ENCODE measurements at regions not wholly inside any gene's neighbourhood (a gene's known extent, or its start where the extent isn't known, plus 50 kb on each side); places are given as distances from the start of the nearest gene placed in this dataset.

DNA sequence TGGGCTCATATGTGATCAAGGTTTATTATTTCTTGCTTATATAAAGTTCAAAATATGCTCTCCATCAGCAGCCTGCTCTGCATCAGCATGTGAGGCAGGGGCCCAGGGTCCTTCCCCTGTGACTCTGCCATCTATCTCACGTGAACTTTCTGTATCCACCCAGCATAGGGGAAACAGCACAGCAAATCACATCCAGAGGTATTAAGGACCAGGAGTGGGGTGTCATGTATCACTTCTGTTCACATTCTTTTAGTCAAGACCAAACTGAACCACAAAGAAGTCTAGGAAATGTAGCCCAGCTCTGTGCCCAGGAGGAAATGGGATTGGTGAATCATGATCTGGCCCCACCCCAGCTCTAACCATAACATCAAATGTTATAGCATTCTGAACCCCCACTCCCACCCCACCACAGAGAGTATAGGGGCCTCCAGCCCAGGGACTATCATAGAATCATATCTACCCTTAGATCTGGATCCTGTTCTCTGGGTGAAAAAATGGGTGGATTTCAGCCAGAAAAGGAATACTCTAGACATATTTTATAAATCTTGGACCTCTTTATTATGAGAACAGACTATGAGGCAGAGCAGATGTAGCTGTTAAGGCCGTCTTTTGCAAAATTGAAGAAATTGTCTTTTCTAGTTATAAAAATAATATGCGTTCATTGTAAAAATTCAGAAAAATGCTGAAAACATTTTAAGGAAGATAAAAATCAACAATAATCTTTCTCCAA is 473.7 kb downstream of the ARHGEF28 start:
- DNase-seq (ENCODE audit: low spot score): no peak

DNA sequence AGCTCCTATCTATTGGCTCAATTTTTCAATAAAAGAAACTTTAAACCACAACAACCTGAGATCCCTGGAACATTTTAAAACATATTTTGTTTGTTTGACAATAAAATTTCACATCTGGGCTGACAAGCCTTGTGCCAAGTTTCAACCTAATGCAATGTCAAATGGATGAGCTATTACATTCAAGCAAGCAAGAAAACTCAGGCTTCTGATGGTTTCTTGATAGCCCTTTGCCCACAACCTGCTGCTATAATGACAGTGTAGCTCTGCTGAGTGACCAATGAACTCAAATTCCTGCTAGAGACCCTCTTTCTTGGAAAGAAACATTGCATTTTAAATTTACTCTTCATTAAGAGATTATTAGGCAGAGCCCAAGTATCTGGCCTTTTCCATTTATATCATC is 472.9 kb downstream of the ARHGEF28 start:
- DNase-seq (ENCODE audit: low spot score): no peak

DNA sequence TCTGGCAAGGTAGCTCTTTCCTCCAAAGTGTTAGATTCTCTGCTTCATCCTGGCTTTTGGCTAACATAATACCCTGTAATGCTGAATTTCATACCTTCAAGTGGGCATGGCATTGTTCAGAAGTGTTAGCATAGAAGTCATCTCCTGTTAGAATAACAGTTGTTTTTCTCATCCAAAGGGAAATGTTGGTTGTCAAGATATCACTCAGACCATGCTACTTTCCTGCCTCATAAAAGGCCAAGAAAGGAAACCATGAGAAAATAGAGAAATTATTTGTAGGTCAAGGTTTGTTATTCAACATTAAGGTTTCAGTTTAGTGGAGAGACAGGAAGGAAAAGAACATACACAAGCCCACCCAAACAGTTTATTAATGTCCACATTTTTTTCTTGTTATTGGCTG is 472.5 kb downstream of the ARHGEF28 start:
- DNase-seq (ENCODE audit: low spot score): no peak

DNA sequence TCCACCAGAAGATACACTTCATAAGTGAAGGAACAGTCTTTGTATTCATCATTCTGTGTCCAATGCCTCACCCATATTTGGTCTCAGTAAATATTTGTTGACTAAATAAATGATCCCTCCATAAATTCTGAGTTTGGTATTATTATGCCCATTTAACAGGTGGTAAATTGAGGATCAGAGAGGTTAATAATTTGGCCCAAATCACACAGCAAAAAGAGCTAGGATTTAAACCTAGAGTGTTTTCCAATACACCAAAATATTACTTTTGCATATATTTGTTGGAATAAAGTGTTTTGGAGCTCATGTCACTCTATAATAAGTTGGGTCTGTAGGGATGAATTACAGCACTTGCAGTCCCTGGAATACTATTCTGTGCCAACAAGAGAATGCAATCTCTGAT is 470.3 kb downstream of the ARHGEF28 start:
- DNase-seq (ENCODE audit: low spot score): no peak

DNA sequence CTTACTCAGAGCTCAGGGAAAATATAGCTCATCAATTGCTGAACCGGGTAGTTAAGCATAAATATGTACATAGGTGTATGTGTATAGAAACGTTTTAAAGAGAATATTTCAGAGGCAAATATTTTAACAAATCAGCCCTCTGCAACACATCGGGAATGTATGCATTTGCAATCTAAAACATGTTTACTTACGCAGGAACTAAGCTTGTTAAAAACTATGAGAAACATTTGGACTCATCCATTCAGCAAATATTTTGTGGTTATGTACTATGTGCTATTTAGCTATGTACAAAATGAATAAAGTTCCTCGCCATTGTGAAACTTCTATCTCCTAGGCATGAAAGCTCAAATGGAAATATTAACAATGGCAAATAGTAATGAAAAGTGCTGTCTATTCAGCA is 469.9 kb downstream of the ARHGEF28 start:
- DNase-seq (ENCODE audit: low spot score): no peak

DNA sequence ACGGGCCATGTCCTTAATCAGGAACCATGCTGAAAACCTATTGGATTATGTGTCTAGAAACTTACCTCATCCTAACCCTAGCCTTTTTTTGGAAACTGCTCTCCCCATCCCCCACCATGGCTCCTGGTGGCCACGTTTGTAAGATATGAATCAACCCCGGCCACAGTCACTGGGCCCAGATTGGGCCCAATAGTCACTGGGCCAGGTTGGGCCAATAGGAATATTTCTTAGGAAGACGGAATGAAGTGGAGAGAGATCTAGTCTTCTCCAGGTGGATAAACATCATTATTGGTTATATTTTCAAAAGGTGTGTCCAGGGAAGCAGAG is 468.7 kb downstream of the ARHGEF28 start:
- DNase-seq (ENCODE audit: low spot score): no peak

DNA sequence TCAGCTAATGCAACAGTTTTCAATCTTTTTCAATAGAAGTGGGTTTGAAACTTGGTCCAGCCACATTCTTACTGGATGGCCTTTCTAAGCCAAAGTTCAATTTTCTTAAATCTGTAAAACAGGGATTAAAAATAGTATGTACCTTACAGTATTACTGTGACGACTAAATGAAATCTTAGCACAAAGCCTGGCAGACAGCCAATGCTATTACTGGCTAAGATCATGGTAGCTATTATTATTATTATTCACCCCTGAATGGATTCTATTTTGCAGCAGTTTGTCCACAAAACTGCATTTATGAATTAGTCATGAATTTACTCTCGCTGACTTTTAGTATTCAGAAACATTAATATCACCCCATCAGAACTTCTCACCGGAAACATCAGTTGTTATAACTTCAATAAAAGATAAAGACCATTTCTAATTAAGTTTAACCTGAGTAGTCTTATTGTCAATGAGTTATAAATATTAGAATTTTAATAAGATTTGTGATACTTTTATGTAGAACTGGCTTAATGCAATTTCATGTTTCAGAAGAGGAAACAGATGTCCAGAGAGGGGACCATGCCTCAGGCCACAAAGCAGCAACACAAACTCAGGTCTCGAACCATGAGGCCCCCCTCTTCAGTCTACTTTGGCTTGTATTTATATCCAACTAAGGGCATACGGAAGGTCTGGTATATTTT is 468.2 kb downstream of the ARHGEF28 start:
- no peak for DNase-seq (ENCODE audit: low spot score)

DNA sequence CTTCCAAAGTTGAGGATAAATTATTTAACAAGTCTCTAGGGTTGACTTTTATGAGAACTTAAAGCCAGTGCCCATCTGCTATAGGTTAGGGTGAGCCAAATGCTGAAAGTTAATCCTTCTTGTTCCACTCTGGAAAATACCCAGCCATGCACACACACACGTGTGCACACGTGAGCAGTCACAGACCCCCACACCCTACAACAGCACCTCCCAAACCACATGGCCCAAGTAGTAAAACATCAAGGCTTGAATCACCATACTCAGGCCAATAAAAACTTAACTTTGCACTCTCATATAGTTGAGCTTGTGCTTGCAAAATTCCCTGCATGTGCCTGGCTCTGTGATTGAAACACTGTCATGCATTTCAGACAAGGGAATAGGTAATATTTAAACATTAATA is 467.6 kb downstream of the ARHGEF28 start:
- DNase-seq (ENCODE audit: low spot score): peak; percentile 56

DNA sequence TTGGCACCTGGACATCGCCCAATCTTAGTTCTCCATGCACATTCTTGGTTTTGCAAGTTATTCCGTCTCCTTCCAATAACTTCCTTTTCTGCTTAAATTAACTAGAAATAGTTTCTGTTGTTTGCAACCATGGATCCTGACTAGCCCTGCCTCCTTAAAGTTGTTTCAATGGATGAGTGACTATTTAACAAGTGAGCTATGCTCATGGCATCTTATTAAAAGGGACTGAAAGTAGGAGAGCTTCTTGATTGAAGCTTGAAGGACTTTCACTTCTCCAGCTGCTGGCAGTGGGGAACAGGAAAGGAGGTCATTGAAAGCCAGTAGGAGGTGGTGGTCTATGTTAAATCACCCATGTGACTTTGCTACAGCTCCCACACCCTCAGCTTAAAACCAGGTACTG is 466.8 kb downstream of the ARHGEF28 start:
- no peak for DNase-seq (ENCODE audit: low spot score)

DNA sequence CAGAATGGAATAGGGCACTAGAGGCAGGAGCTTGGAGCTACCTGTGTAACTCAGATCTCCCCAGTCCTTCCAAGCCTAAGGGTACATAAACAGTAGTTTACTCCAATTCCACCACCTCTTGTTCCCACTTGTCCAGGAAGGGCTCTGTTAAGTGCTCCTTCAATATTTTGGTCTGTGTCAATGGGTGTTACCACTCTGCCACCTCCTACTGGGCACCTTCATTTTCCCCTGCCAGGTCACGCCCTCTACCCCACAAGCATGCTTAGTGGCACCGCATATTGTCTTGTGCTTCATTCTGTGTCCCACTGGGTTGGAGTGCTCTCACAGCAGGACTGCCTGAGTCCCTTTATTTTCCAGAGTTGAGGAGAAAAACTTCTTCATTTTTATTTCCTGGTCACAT is 459.8 kb downstream of the ARHGEF28 start:
- DNase-seq (ENCODE audit: low spot score): no peak

DNA sequence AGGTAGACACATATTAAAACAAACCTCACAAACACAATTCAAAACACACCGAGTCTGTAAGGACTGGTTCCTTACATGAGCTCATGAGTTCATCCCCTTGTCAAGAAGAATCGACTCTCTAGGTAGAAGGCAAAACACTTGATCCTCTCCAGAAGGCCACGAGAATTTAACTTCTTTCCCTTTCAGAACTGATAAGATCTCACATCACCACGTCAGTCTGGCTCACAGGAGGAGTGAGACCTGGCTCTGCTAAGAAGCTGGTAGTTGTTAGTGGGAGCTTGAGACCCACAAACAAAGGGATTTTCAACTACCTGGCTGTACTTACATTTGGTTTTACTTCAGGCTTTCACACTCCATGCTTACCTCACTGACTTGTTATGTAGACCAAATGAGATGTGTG is 459.2 kb downstream of the ARHGEF28 start:
- peak; percentile 88 for DNase-seq (ENCODE audit: low spot score)

DNA sequence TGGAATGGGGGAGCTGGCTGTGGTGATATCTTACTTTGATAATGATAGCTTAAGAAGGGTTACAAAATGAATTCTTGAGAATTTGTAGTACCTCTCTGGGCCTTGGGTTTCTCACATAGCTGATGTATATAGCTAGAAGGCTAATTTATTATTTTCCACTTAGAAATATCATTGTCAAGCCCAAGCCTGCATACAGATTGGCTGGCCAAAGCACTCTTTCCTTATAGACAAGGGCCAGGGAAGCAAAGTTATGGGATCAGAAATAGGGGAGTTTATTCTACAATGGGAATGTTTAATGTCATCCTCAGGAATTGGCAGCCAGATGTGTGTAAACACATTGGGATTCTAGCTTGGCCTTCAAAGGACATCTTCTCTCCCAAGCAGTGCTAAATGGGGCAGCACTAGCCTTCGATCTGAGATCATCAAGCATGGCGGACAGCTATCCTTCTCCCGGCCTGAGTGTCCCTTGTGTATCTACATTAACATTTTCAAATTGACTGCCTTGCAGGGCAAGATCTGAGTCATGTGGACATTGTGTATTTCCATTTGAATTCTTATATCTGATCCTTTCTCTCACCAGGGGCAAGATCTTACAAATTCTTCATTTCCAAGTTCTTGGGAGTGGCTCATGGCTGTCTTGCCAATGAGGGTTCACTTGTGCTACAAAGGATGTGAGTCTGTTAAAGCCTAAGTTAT is 457.2 kb downstream of the ARHGEF28 start:
- no peak for DNase-seq (ENCODE audit: low spot score)

DNA sequence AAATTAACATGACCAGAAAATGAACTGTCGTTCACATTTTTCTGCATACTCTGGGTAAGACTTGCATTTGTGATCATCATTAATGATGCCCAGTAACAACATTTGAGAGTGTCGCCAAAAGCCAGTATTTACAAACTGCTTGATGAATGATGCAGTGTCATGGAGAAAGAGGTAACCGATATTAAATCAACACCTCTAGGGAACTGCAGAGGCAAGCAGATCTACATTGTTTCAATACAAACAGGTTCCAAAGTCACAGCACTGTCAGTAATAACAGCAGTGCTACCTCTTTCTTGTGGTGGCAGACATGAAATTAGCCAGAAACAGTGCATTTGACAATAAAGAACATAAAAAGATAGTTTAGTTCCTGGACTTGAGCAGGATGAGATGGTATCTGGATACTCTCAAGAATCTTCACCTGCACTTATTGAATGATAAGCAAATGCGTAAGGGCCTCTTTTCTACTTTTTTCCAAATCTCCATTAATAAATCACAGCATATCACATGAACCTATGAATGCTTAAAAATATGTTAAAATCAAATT is 456.6 kb downstream of the ARHGEF28 start:
- DNase-seq (ENCODE audit: low spot score): peak; percentile 70

DNA sequence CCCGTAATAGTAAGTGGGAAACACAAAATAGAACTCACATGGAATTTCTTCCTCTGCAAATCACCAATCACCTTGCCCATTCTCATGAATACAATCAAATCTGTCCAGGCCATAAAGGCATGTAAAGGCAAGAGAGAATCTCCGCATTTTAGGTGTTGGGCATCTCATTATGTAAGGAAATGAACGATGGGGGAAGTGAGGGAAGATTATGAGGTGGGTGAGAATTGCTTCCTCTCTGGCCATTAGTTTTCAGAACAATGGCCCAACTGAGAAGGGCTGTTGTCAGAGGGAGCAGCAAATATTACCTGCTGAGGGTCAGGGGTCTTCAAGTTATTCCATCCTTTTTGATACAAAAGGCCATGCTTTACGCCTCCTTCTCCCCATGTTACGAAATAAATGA is 455.1 kb downstream of the ARHGEF28 start:
- no peak for DNase-seq (ENCODE audit: low spot score)

DNA sequence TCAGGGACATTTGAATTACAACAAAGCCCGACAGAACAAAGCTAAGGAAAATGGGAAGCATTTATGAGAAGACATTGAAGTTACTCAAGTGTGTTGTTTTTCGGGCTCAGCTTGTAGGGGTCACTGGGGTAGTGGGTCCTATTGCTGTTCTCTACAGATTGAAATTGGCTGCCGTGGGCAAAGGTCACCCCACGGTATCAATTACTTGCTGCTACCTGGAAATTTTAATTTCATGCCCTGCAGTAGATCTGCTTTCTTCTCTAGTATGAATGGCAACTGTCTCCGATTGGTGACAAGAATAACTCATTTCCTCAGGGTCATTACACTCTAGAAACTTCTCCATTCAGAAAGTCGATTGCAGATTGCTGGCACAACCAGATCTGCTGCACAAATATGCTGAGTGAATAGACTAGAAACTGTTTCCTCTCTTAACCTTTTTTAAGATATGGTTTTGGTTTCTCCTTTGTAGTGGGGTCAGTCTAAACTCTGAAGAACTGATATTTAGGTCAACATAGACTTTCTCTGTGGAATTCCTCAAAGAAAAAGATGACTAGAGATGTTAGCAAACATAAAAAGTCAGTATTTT is 454.1 kb downstream of the ARHGEF28 start:
- DNase-seq (ENCODE audit: low spot score): no peak

DNA sequence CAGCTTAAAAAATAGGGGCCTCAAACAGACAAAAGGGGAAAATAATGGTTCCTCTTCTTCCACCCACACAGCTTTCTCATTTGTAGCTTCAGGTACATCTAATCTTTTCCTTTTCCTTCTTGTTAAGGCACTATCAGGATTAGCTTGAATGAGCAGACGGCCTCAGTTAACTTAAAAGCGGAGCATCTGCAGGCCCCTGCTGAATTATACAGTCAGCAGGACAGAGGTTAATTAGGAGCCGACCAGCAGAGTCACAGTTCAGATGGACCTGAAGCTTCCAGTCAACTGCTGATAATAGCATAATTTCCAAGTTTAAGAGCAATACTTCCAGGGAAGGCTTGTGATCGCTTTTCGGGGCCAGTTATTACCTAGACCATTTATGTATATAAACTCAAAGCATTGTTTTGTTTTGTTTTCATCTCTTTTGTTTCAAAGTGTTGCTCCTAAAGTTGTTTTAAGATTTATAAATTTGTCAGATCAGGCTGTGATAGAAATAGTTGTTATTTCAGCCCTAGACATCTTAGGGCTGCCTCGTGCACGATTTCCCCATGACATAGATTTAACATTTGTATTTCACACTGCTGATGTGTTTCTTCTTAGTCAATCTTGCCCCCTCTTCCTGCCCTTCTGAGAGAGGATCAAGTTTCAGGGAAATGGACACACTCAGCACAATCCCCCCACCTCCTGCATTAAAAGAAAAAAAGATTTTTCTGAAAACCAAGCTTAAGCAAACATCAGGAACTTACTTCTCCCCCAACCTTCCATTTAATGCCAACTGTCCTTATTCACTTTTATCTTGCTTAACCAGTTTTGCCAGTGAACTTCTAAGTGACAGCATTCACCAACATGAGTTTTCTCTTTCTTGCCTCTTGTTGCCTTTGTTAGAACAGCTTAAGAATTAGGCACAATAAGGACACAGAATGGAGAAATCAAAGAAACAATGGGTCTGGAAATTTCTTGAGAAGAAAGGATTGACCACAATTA is 449.8 kb downstream of the ARHGEF28 start:
- no peak for DNase-seq (ENCODE audit: low spot score)

DNA sequence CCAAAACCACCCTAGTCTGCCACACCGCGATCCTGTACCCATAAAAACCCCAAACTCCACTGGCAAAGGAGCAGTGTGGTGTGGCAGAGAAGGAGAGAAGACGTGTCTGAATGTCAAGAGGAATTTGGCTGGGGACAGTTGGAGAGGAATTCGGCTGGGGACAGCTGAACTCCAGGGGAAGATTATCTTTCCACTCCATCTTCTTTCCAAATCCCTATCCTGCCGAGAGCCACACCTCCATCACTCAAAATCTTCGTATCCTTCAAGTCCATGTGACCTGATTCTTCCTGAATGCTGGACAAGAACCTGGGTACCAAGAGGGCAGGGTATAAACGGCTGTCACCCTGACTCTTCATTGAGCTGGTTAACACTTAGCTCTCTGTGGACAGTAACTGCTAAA is 448.1 kb downstream of the ARHGEF28 start:
- no peak for DNase-seq (ENCODE audit: low spot score)

DNA sequence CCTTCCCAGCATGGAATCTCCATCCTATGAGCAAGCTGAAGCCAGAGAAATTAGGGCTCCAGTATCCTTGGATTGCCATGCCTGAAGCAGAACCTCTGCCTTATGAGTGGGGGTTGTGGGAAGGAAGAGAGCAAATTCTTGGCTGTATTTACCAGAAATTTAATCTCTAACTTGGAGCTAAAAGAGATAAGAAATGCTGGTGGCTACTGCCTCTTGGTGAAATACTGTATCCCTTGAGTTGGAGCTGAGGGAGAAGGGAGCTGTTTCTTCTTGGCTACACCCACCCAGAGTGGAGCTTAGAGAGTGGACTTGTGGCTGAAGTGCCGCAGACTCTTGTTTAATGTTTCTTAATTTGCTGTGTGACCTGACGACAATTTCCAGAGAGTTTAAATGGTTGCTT is 447.3 kb downstream of the ARHGEF28 start:
- peak; percentile 55 for DNase-seq (ENCODE audit: low spot score)

DNA sequence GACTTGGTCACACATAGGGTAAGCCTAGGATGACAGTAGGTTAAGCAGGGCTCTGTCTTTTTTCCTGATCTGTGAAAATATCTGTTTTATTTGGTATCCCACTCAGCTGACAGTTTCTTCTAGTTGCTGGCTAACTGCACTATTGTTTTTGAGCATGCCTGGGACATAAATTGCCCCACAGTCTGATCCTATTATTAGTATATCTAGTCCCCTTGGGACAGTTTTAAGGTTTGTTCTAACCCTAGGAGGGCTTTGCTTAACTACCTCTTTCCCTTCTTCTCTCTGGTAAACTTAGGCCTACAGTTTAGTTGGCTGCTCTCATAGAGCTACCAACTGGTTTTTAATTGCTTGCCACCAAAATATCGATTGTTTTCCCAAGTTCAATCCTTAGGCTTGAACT is 446.6 kb downstream of the ARHGEF28 start:
- no peak for DNase-seq (ENCODE audit: low spot score)

DNA sequence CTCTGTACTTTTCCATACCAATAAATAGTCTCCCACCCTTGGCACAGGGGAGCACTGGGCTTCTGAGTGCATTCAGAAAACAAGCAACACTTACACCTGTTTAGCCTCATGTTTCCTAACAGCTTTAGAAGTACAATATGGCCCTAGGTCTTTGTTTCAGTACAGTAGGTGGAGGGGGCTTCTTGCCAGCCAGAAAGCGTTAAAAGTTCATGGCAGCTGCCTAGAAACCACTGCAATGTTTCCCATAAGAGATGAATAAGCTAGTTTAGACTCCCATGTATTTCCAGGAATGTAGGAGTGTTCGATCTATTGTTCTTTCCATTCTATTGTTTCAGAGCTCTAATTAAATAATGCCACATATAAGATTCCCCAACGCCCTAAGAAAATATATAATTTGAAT is 444.8 kb downstream of the ARHGEF28 start:
- no peak for DNase-seq (ENCODE audit: low spot score)

DNA sequence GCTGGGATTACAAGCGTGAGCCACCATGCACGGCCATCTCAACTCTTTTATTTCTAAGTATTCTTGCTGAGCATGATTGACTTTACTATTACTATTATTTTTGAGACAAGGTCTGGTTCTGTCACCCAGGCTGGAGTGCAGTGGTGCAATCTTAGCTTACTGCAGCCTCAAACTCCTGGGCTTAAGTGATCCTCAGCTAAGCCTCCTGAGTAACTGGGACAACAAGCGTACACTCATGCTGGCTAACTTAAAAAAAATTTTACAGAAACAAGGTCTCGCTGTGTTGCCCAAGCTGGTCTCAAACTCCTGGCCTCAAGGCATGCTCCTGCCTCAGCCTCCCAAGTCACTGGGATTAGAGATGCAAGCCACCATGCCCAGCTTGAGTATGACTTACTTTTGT is 443.7 kb downstream of the ARHGEF28 start:
- DNase-seq (ENCODE audit: low spot score): peak; percentile 67
